RWPE1 (cell line): ENCODE measurements at regions not wholly inside any gene's neighbourhood (a gene's known extent, or its start where the extent isn't known, plus 50 kb on each side); places are given as distances from the start of the nearest gene placed in this dataset.

Source experiments
- CTCF ChIA-PET: fragments of 350-600 bp; sonication (Branson Sonifier 250); formaldehyde crosslinking; extraction: SDS; loops from one replicate; lab custom pipeline; 2021; lab: Yijun Ruan, JAX
- POLR2A ChIA-PET: fragments of 400-600 bp; formaldehyde crosslinking; extraction: SDS; loops from one replicate; lab custom pipeline; 2020; ENCODE audit warnings: antibody characterized with exemption; ENCODE audit not compliant: low non-redundant PET; lab: Yijun Ruan, JAX
- DNase-seq: peaks from one replicate; pipeline ENCODE4 v3.0.0; 2012; ENCODE audit warnings: low spot score
- H3K27ac ChIP-seq: fragments of 450-650 bp; 2 replicates; pipeline ENCODE4 v1.5.1; 2017
- CTCF ChIP-seq: fragments of 450-650 bp; conservative IDR thresholded peaks from 2 replicates; pipeline ENCODE4 v1.5.1; 2017; ENCODE audit warnings: low read depth, mild to moderate bottlenecking

GRCh38 chr15:57878573-57878972 lies 172.1 kb downstream of the POLR2M start:
- ChIA-PET POLR2A (no interaction called here), CTCF (no interaction called here)
- TF ChIP-seq CTCF, result no peak
- no peak for DNase-seq
- no peak overlapping the region for H3K27ac ChIP-seq

- CTCF ChIA-PET, result interaction anchor here (0.8 to 1.0 kb wide), 2 partner anchors 16 to 200 kb away, joined by 3 to 4 read pairs; no protein-coding TSS in a partner anchor
- no peak for DNase-seq
- POLR2A ChIA-PET, result no interaction called here
- no peak overlapping the region for H3K27ac ChIP-seq
- no peak for TF ChIP-seq CTCF
Observed at GRCh38 chr15:57881361-57881760, 174.8 kb downstream of the POLR2M start.

- H3K27ac ChIP-seq, result no peak overlapping the region
- CTCF ChIA-PET, result no interaction called here
- no peak for DNase-seq
- no peak for TF ChIP-seq CTCF
- POLR2A ChIA-PET, result no interaction called here
Observed at GRCh38 chr15:57881972-57882371, 175.5 kb downstream of the POLR2M start.

- no peak for TF ChIP-seq CTCF
- no peak overlapping the region for H3K27ac ChIP-seq
- ChIA-PET POLR2A (no interaction called here), CTCF (interaction anchor here (0.7 to 1.0 kb wide), 3 partner anchors 8 to 194 kb away, joined by 3 to 5 read pairs (median 3); no protein-coding TSS in a partner anchor)
- DNase-seq, result no peak
Observed at GRCh38 chr15:57883701-57884100, 177.2 kb downstream of the POLR2M start.

- no peak overlapping the region for H3K27ac ChIP-seq
- TF ChIP-seq CTCF, result no peak
- POLR2A ChIA-PET, result no interaction called here
- CTCF ChIA-PET, result interaction anchor here (0.7 kb wide), 1 partner anchor 80 kb away, joined by 3 read pairs; no protein-coding TSS in a partner anchor
- no peak for DNase-seq
Observed at GRCh38 chr15:57884936-57885335, 178.4 kb downstream of the POLR2M start.

- ChIA-PET POLR2A (no interaction called here), CTCF (no interaction called here)
- no peak for TF ChIP-seq CTCF
- H3K27ac ChIP-seq, result no peak overlapping the region
- no peak for DNase-seq
Observed at GRCh38 chr15:57885435-57885834, 178.9 kb downstream of the POLR2M start.

- DNase-seq, result no peak
- no peak for TF ChIP-seq CTCF
- no peak overlapping the region for H3K27ac ChIP-seq
- ChIA-PET POLR2A (no interaction called here), CTCF (no interaction called here)
Observed at GRCh38 chr15:57887825-57888224, 177.7 kb downstream of the ALDH1A2 start.
